Activated CD8-positive, alpha-beta T cell treated with anti-CD3 and anti-CD28 coated beads, Interleukin-2, amount 10 ng/mL, durations not matched to agents 7 days and 5 days (primary cell): ENCODE measurements at regions not wholly inside any gene's neighbourhood (a gene's known extent, or its start where the extent isn't known, plus 50 kb on each side); places are given as distances from the start of the nearest gene placed in this dataset.
"Not testable (repeated sequence)": the region's sequence is repeated elsewhere in the genome, so short reads cannot be mapped to it uniquely, and the experiment has no call there.

ENCODE experiments used
- ATAC-seq: fragments of 150-1000 bp; cut with Tn5 transposase; one replicate; pipeline ENCODE4 v1.10.0; 2021; ENCODE audit warnings: moderate library complexity
- CTCF ChIA-PET: fragments of 350-600 bp; sonication (Branson Sonifier 250); formaldehyde crosslinking; loops from one replicate; lab custom pipeline; 2021; ENCODE audit warnings: antibody characterized with exemption; lab: Charles Lee
- POLR2A ChIA-PET: fragments of 350-600 bp; sonication (Branson Sonifier 250); formaldehyde crosslinking; loops from one replicate; lab custom pipeline; 2021; ENCODE audit warnings: antibody characterized with exemption; lab: Charles Lee
- DNase-seq: peaks from one replicate; pipeline ENCODE4 v3.0.0-alpha.2; 2020
- H3K27ac Mint-ChIP-seq: one replicate; pipeline ENCODE4 v1.8.0; 2021; ENCODE audit warnings: mild to moderate bottlenecking, mixed read lengths
- H3K27me3 Mint-ChIP-seq: one replicate; pipeline ENCODE4 v1.8.0; 2021; ENCODE audit warnings: low read depth, mixed read lengths
- H3K36me3 Mint-ChIP-seq: one replicate; pipeline ENCODE4 v1.8.0; 2021; ENCODE audit warnings: low read depth, mixed read lengths
- H3K4me1 Mint-ChIP-seq: one replicate; pipeline ENCODE4 v1.8.0; 2021; ENCODE audit warnings: low read depth, mixed read lengths
- H3K4me3 Mint-ChIP-seq: one replicate; pipeline ENCODE4 v1.8.0; 2021; ENCODE audit warnings: mild to moderate bottlenecking, mixed read lengths
- H3K9me3 Mint-ChIP-seq: one replicate; pipeline ENCODE4 v1.8.0; 2022; ENCODE audit warnings: mixed read lengths; ENCODE audit not compliant: insufficient read depth

DNA sequence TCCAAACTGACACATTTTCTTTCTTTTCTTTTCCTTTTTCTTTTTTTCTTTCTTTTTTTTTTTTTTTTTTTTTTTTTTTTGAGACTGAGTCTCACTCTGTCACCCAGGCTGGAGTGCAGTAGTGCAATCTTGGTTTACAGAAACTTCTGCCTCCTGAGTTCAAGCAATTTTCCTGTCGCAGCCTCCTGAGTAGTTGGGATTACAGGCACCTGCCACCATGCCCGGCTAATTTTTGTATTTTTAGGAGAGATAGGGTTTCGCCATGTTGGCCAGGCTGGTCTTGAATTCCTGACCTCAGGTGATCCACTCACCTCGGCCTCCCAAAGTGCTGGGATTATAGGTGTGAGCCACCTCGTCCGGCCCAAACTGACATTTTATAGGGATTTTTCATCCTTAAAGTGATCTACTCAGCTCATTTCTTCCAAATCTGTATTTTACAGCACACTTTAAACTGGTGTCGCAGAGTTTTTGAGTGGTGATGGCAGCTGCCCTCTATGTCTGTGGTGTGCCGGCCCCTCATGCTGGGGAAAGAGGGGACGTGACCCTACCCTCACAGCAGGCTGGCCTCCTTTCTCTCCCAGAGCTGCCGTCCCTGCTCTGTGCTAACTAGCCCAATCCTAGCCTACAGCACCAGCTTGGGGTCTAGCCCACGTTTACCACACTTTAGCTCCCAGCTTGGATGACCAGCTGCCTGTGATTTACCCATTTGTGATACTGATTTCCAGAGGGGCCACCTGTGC lies 211.9 kb upstream of the HAAO start:
- H3K27me3 Mint-ChIP-seq, H3K4me1 Mint-ChIP-seq, ATAC-seq, H3K36me3 Mint-ChIP-seq, H3K4me3 Mint-ChIP-seq, H3K27ac Mint-ChIP-seq, DNase-seq, POLR2A ChIA-PET, H3K9me3 Mint-ChIP-seq: not testable (repeated sequence)
- CTCF ChIA-PET = interaction anchor here (1.3 kb wide), 1 partner anchor 225 kb away, joined by 5 read pairs; no protein-coding TSS in a partner anchor

GRCh38 chr2:43003702-43004101 lies 211.3 kb upstream of the HAAO start:
- no peaks in the 10 kb centered on the region for H3K4me1 Mint-ChIP-seq
- no peak for ATAC-seq
- no peaks in the 10 kb centered on the region for H3K27me3 Mint-ChIP-seq
- no peak for DNase-seq
- no peaks in the 10 kb centered on the region for H3K9me3 Mint-ChIP-seq
- ChIA-PET CTCF (no interaction called here), POLR2A (no interaction called here)
- H3K36me3 Mint-ChIP-seq = no peaks in the 10 kb centered on the region
- H3K27ac Mint-ChIP-seq = no peak overlapping the region
- no peak overlapping the region for H3K4me3 Mint-ChIP-seq

DNA sequence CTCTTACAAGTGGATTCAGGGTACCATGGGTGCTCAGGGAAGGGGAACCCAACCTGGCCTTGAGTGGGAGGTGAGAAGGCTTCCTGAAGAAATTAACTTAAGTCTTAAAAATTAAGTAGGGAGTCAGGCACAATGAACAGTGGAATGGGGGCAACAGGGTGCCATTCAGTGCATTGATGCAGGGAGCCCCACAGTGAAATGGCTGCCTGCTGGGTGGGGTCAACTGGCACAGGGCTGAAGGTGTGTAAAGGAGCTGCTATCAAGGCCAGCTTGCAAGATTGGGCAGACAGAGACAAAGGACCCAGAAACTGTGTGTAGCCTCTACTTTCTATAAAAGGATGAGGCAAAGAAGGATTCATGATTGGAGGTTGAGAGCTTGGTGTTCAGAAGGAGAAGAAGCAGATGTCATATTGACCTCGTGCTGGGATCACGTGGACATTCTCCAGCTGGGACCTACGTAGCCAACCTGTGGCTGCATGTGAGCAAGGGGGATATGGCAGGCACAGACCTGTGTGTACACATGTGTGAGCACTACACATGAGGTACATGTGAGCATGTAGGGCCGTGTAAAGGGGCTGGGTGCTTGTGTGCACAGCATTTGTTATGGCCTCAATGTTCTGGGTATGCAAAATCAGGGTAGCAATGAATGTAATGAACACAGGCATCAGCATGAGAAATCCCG lies 209.5 kb upstream of the HAAO start:
- DNase-seq (no peak), ATAC-seq (no peak)
- Mint-ChIP-seq H3K9me3 (no peaks in the 10 kb centered on the region), H3K27ac (no peak overlapping the region), H3K4me1 (no peaks in the 10 kb centered on the region), H3K36me3 (no peaks in the 10 kb centered on the region), H3K27me3 (no peaks in the 10 kb centered on the region), H3K4me3 (no peak overlapping the region)
- POLR2A ChIA-PET = no interaction called here
- CTCF ChIA-PET = no interaction called here

- no peak overlapping the region for H3K4me3 Mint-ChIP-seq
- no peaks in the 10 kb centered on the region for H3K4me1 Mint-ChIP-seq
- H3K27ac Mint-ChIP-seq = no peak overlapping the region
- H3K27me3 Mint-ChIP-seq = no peaks in the 10 kb centered on the region
- ChIA-PET POLR2A (no interaction called here), CTCF (no interaction called here)
- no peaks in the 10 kb centered on the region for H3K9me3 Mint-ChIP-seq
- ATAC-seq = no peak
- DNase-seq = no peak
- H3K36me3 Mint-ChIP-seq = no peaks in the 10 kb centered on the region
These were observed 208.6 kb upstream of the HAAO start for GRCh38 chr2:43001055-43001378.

GRCh38 chr2:43000242-43001054 lies 208.1 kb upstream of the HAAO start:
- Mint-ChIP-seq H3K4me3 (no peak overlapping the region), H3K9me3 (no peaks in the 10 kb centered on the region), H3K36me3 (no peaks in the 10 kb centered on the region), H3K27me3 (no peaks in the 10 kb centered on the region), H3K4me1 (no peaks in the 10 kb centered on the region), H3K27ac (no peak overlapping the region)
- ChIA-PET POLR2A (no interaction called here), CTCF (no interaction called here)
- no peak for DNase-seq
- no peak for ATAC-seq

DNA sequence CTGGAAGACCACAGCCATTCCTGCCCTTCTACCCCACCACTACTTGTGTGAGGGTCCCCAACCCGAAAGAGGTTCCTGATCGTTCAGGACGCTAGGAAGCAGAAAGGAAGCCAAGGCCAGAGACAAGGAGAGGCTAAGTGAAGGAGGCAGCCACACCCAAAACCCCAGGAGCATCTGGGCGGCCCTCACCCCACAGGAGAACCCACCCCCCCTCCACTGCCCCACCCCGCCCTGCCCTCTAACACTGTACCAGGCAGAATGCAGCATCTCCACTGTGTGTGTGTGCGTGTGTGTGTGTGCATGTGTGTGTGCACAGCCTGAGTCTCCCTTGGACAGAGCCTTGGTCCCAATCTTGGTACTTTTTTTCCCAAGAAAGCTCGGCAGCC lies 207.5 kb upstream of the HAAO start:
- H3K27me3 Mint-ChIP-seq = no peaks in the 10 kb centered on the region
- ChIA-PET POLR2A (no interaction called here), CTCF (no interaction called here)
- no peak overlapping the region for H3K4me3 Mint-ChIP-seq
- H3K9me3 Mint-ChIP-seq = no peaks in the 10 kb centered on the region
- ATAC-seq (no peak), DNase-seq (no peak)
- no peaks in the 10 kb centered on the region for H3K36me3 Mint-ChIP-seq
- no peak overlapping the region for H3K27ac Mint-ChIP-seq
- no peaks in the 10 kb centered on the region for H3K4me1 Mint-ChIP-seq

DNA sequence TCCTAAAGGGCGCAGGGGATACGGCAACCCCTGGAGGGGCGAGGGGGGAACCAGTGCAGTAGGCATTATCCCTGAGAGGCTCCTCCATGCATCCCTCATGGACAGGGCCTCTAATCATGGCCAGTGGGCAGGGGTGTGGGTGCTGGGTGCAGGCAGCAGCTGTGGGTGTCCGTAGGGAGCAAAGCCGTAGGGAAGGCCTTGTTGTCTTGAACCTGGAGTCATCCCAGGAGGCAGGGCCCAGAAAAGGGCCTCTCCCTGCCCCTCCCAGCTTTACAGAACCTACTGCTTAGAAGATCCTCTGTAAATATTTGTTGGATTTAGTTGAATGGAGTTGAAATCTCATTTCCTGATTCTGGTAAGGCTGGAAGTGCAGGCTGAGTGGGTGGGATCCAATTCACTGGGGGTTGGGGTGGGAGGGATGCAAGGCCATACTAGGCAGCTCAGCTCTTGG lies 207.0 kb upstream of the HAAO start:
- ChIA-PET CTCF (no interaction called here), POLR2A (no interaction called here)

DNA sequence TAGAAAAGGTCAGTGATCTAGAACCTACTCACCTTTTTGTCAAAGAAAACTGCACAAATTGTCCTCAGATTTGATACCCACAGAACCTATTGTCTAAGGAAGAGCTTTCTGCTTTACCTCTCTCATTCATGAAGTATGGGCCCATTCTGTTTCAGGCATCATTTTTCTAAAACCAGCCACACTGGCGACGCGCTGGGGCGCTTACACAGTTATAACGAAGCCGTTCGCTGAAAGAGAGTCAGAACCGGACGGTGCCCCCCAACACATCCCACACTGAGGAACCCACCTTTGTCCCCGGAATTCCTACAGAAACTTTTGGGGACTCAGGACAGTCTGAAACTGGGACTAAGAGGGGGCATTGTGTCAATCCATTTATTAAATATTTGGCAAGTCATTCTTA lies 206.3 kb upstream of the HAAO start:
- Mint-ChIP-seq H3K27me3 (no peaks in the 10 kb centered on the region), H3K36me3 (no peaks in the 10 kb centered on the region), H3K4me3 (no peak overlapping the region), H3K9me3 (no peaks in the 10 kb centered on the region), H3K4me1 (no peaks in the 10 kb centered on the region), H3K27ac (no peak overlapping the region)
- CTCF ChIA-PET = no interaction called here
- no peak for ATAC-seq
- POLR2A ChIA-PET = no interaction called here
- DNase-seq = no peak

More for the DNA sequence above, 207.0 kb upstream of the HAAO start:
- no peaks in the 10 kb centered on the region for H3K9me3 Mint-ChIP-seq
- H3K4me1 Mint-ChIP-seq = no peaks in the 10 kb centered on the region
- no peaks in the 10 kb centered on the region for H3K27me3 Mint-ChIP-seq
- ATAC-seq = no peak
- H3K36me3 Mint-ChIP-seq = no peaks in the 10 kb centered on the region
- no peak overlapping the region for H3K27ac Mint-ChIP-seq
- no peak for DNase-seq
- H3K4me3 Mint-ChIP-seq = no peak overlapping the region

- ATAC-seq (no peak), DNase-seq (no peak)
- no peaks in the 10 kb centered on the region for H3K27me3 Mint-ChIP-seq
- no peaks in the 10 kb centered on the region for H3K4me1 Mint-ChIP-seq
- no peaks in the 10 kb centered on the region for H3K36me3 Mint-ChIP-seq
- H3K27ac Mint-ChIP-seq = no peak overlapping the region
- CTCF ChIA-PET = no interaction called here
- POLR2A ChIA-PET = no interaction called here
- H3K9me3 Mint-ChIP-seq = no peaks in the 10 kb centered on the region
- no peak overlapping the region for H3K4me3 Mint-ChIP-seq
These were observed 204.1 kb upstream of the HAAO start for GRCh38 chr2:42996528-42996927.

DNA sequence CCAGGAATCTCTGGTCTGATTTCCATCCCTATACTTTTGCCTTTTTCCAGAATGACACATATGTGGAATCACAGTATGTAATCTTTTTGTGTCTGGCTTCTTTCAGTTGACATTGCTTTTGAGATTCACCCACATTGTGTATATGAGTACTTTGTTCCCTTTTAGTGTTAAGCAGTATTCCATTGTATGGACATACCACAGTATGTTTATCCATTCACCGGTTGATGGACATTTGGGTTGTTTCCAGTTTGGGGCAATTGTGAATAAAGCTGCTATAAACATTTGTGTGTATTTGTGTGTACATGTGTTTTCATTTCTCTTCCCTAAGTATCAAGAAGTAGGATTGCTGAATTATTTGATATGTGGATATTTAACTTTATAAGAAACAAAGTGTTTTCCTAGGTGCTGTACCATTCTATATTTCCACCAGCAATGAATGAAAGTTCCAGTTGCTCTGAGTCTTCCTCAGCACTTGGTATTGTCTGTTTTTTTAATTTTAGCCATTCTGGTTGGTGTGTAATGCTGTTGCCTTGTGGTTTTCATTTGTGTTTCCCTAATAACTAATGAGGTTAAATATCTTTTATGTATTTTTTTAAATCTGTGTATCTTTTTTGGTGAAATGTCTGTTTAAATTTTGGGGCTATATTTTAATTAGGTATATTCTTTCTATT lies 203.5 kb upstream of the HAAO start:
- Mint-ChIP-seq H3K4me3 (no peak overlapping the region), H3K27me3 (no peaks in the 10 kb centered on the region), H3K36me3 (no peaks in the 10 kb centered on the region), H3K4me1 (no peaks in the 10 kb centered on the region), H3K27ac (no peak overlapping the region), H3K9me3 (no peaks in the 10 kb centered on the region)
- CTCF ChIA-PET = no interaction called here
- POLR2A ChIA-PET = no interaction called here
- no peak for DNase-seq
- no peak for ATAC-seq

DNA sequence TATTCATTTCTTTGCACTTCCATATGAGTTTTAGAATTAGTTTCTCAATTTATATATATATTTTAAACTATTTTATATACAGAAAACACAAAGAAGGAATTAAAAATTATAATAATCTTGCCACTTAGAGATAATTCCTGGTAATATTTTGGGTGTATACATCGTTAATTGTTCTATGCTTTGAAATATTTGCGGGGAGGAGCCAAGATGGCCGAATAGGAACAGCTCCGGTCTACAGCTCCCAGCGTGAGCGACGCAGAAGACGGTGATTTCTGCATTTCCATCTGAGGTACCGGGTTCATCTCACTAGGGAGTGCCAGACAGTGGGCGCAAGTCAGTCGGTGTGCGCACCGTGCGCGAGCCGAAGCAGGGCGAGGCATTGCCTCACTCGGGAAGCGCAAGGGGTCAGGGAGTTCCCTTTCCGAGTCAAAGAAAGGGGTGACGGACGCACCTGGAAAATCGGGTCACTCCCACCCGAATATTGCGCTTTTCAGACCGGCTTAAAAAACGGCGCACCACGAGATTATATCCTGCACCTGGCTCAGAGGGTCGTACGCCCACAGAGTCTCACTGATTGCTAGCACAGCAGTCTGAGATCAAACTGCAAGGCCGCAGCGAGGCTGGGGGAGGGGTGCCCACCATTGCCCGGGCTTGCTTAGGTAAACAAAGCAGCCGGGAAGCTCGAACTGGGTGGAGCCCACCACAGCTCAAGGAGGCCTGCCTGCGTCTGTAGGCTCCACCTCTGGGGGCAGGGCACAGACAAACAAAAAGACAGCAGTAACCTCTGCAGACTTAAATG lies 197.1 kb upstream of the HAAO start:
- H3K27me3 Mint-ChIP-seq, H3K36me3 Mint-ChIP-seq, H3K4me3 Mint-ChIP-seq, DNase-seq, ATAC-seq, H3K4me1 Mint-ChIP-seq, CTCF ChIA-PET, H3K9me3 Mint-ChIP-seq, H3K27ac Mint-ChIP-seq, POLR2A ChIA-PET: not testable (repeated sequence)
